ENCODE measurements at regions not wholly inside any gene's neighbourhood (a gene's known extent, or its start where the extent isn't known, plus 50 kb on each side); places are given as distances from the start of the nearest gene placed in this dataset.

GRCh38 chr3:165443664-165444063 lies 247.5 kb upstream of the SLITRK3 start:
- TF ChIP-seq CTCF (IDR thresholded peaks at IDR 0.05 in 8 of 11, conservative IDR thresholded peaks at IDR 0.05 in 3 of 11) (no peak), POLR2A (IDR thresholded peaks at IDR 0.05) (no peak), POLR2AphosphoS5 (IDR thresholded peaks at IDR 0.05) (no peak)
